ENCODE measurements at regions not wholly inside any gene's neighbourhood (a gene's known extent, or its start where the extent isn't known, plus 50 kb on each side); places are given as distances from the start of the nearest gene placed in this dataset.

GRCh38 chr18:37662546-37663339 lies 97.1 kb upstream of the CELF4 start:
- no peak for DNase-seq

GRCh38 chr18:37662099-37662498 lies 96.5 kb upstream of the CELF4 start:
- no peak for DNase-seq

- no peak for DNase-seq
Measured at GRCh38 chr18:37661478-37661877, 95.9 kb upstream of the CELF4 start.

GRCh38 chr18:37661061-37661460 lies 95.5 kb upstream of the CELF4 start:
- DNase-seq, result no peak

GRCh38 chr18:37660658-37661057 lies 95.1 kb upstream of the CELF4 start:
- DNase-seq, result no peak

- DNase-seq, result no peak
Measured at GRCh38 chr18:37659906-37660305, 94.3 kb upstream of the CELF4 start.

- no peak for DNase-seq
Measured at GRCh38 chr18:37658894-37659293, 93.3 kb upstream of the CELF4 start.

- no peak for DNase-seq
Measured at GRCh38 chr18:37657493-37657892, 91.9 kb upstream of the CELF4 start.

- no peak for DNase-seq
Measured at GRCh38 chr18:37654731-37655369, 89.3 kb upstream of the CELF4 start.

- DNase-seq, result no peak
Measured at GRCh38 chr18:37654034-37654433, 88.4 kb upstream of the CELF4 start.

- no peak for DNase-seq
Measured at GRCh38 chr18:37653618-37654017, 88.0 kb upstream of the CELF4 start.

GRCh38 chr18:37649930-37650329 lies 84.3 kb upstream of the CELF4 start:
- no peak for DNase-seq

GRCh38 chr18:37649416-37649815 lies 83.8 kb upstream of the CELF4 start:
- DNase-seq, result no peak

- no peak for DNase-seq
Measured at GRCh38 chr18:37641573-37641972, 76.0 kb upstream of the CELF4 start.

GRCh38 chr18:37640504-37640903 lies 74.9 kb upstream of the CELF4 start:
- DNase-seq, result no peak

- no peak for DNase-seq
Measured at GRCh38 chr18:37639846-37640245, 74.2 kb upstream of the CELF4 start.

- no peak for DNase-seq
Measured at GRCh38 chr18:37637478-37637850, 71.9 kb upstream of the CELF4 start.

GRCh38 chr18:37636831-37637477 lies 71.4 kb upstream of the CELF4 start:
- DNase-seq, result no peak

GRCh38 chr18:37634516-37634915 lies 68.9 kb upstream of the CELF4 start:
- DNase-seq, result no peak

GRCh38 chr18:37631422-37631821 lies 65.8 kb upstream of the CELF4 start:
- no peak for DNase-seq

- no peak for DNase-seq
Measured at GRCh38 chr18:37630334-37630733, 64.7 kb upstream of the CELF4 start.

GRCh38 chr18:37628470-37629220 lies 63.0 kb upstream of the CELF4 start:
- DNase-seq, result no peak

- no peak for DNase-seq
Measured at GRCh38 chr18:37624318-37624717, 58.7 kb upstream of the CELF4 start.

All from activated CD4-positive, alpha-beta T cell treated with anti-CD3 and anti-CD28 coated beads, Interleukin-2, amount 50 U/mL, for 48 hours (primary cell).